HG03558 (cell line): ENCODE measurements at regions not wholly inside any gene's neighbourhood (a gene's known extent, or its start where the extent isn't known, plus 50 kb on each side); places are given as distances from the start of the nearest gene placed in this dataset.

ENCODE experiments used
- ATAC-seq: cut with Tn5 transposase; IDR thresholded peaks from one replicate; pipeline ENCODE4 v1.9.1; 2021; ENCODE audit warnings: moderate number of reproducible peaks; ENCODE audit not compliant: unreplicated experiment; ENCODE audit errors: extremely low read depth

DNA sequence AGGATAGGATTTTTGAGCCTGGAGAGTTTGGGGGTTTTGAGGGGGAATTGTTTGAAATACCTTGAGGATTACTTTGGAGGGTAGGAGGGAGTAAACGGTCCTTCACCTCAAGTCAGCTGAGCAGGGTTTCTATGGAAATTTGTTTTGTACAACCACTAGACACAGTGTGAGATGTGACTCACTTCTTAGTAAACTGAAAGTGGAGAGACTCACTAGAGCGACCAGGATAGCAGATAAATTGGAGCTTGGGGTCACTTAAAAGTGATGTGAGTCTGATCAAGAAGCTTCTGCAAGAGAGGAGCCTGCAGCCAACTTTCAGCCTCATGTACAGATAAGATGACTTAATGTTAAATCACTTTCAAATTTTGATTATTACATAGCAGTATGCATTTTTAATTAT is 1945.9 kb upstream of the NUDT12 start:
- ATAC-seq: no peak

DNA sequence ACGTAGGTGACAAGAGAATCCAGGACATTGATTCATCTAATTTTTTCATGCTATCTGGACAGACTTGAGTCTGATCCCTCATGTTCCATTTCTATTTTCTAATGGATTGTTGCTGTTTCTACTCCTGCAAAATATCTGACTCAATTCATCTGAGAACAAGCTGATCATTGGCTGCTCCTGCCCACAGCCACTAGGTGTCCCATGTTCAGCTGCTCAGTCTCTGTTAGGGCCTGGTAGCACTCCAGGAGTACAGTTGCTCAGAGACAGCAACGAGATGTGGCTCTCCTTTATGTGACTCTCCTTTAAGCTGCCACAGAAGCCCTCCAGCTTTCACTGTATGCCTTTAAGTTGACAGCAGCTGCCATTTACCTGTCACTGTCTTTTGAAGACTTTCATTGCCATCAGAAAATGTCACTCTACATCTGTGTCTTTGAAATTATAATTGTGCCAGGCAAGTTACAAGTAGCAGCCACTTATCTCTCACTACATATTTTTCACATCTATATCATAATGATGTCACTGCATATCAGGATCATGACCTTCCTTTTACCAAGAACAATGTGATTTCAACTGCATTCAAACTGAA is 1944.2 kb upstream of the NUDT12 start:
- ATAC-seq: no peak

DNA sequence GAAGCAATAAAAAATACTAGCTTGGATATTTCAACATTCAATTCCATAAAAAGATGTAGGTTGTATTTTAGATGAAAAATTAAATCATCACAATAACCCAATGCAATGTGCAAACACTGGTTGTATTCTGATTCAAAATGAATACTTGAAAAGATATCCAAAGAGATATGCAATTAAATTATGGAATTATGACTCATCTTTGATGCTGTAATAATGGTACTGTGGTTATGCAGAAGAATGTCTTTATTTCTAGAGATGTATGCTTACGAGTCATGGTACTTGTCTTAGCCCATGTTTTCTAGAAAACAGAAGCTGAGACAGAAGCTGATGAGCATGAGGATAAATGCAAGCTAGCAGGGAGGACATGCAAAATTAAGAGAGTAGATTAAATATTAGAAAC is 1941.4 kb upstream of the NUDT12 start:
- ATAC-seq: no peak

DNA sequence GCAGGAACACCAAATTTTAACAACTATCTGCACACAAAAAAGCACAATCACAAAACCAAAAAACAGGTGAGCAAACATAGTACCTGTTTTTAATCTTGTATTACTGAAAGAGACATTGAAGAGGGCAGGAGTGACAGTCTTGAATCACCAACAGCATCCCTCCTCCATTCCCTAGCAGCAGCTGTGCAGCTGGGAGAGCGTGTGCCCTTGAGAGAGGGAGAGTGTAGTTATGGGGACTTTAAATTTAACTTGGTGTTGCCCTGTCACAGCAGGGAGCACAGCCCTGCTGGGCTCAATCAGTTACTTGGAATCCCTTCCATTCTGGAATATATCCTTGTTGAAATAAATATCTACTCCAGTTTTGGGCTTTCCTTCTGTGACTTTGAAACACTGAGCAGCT is 1938.7 kb upstream of the NUDT12 start:
- ATAC-seq: no peak

DNA sequence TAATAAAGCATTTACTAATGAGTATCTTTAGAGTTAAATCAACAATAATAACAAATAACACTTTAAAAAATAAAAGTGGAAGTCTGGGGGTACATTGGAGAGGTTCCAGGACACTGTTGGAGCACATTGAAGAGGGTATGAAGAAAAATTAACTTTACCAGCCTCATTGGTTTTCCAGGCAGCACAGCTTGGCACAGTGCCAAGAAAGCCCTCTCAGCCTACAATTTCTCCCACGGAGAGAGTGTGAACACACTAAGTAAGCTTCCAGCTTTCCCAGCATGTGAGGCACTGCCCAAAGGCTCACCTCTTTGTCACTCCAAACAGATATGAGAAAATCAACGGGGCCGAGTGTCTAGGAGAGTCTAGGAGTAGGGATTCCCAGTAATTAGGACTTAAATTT is 1912.8 kb upstream of the NUDT12 start:
- ATAC-seq: no peak

DNA sequence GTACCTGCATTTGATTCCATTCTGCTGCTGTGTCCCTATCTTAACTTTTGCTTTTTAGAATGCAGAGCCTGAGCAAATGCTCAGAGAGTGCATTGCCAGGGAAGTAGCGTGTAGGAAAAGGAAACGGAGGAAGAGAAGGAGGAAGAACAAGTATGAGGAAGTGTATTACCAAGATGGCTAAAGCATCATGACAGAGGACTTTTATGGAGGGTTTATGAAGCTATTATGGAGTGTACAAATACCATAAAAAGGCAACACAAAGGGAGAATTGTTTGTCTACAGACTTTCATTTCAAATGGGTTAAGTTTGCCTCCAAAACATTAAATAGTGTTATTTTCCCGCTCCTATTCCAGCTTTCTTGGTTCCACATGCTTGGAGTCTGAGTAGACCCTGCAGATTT is 1899.8 kb upstream of the NUDT12 start:
- no peak for ATAC-seq

DNA sequence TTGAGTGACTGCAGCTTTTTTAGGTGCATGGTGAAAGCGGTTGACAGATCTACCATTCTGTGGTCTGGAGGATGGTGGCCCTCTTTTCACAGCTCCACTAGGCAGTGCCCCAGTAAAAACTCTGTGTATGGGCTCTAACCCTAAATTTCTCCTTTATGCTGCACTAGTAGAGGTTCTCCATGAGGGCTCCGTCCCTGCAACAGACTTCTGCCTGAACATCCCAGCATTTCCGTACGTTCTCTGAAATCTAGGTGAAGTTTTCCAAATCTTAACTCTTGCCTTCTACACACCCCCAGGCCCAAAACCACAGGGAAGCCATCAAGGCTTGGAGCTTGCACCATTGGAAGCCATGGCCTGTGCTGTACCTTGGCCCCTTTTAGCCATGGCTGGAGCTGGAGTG is 1898.1 kb upstream of the NUDT12 start:
- ATAC-seq: no peak

DNA sequence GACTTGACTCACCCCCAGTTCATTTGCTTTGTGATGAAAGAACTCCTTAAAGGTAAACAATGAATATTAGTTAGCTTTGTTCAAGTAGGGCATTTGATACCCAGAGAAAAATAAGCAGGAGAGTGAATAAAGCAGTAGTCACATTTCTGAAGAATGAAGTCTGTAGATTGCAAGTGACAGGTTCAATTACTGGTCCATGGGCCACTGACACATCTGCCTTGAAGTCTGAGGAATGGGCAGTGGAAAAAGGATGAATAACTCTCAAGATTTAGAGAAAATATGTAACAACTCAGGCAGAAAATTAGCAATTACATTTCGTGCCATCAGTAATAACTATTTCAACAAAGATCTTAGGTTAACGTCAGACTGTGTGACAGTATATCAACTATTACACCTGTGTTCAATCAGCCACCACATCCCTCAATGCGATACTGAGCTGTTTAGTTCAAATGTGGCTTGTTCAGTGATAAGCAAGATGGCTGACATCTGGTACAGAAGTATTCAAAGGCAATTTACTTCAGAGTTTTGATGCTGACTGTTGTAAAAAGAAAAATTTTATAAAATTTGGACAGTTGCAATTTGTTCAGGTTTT is 1890.7 kb upstream of the NUDT12 start:
- no peak for ATAC-seq

DNA sequence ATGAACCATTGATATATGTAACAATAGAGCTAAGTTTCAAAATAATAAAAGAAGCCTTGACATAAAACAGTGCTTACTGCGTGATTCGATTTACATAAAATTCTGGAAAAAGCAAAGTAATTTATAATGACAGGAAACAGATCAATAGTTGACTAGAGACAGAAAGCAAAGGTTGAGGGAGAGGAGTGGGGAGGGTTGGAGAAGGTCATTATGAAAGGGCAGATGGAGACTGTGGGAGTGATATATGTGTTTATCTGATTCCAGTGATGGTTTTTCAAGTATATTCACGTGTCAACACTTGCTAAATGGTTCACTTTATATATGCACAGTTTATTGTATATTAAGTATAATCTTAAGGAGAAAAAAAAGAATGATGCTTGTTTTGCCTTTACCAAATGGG is 1885.7 kb upstream of the NUDT12 start:
- ATAC-seq: no peak

DNA sequence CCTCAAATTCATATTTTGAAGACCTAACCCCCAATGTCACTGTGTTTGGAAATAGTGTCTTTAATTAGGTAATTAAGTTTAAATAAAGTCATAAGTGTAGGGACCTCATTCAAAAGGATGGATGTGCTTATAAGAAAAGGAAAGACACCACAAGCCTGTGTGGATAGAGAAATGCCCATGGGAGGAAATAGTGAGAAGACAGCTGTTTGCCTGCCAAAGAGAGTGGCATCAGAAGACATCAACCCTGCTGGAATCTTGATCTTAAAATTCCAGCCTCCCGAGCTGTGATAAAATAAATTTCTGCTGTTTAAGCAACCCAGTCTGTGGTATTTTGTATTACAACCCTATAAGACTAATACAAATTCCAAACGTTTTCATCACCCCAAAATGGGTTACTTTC is 1867.9 kb upstream of the NUDT12 start:
- ATAC-seq: no peak

DNA sequence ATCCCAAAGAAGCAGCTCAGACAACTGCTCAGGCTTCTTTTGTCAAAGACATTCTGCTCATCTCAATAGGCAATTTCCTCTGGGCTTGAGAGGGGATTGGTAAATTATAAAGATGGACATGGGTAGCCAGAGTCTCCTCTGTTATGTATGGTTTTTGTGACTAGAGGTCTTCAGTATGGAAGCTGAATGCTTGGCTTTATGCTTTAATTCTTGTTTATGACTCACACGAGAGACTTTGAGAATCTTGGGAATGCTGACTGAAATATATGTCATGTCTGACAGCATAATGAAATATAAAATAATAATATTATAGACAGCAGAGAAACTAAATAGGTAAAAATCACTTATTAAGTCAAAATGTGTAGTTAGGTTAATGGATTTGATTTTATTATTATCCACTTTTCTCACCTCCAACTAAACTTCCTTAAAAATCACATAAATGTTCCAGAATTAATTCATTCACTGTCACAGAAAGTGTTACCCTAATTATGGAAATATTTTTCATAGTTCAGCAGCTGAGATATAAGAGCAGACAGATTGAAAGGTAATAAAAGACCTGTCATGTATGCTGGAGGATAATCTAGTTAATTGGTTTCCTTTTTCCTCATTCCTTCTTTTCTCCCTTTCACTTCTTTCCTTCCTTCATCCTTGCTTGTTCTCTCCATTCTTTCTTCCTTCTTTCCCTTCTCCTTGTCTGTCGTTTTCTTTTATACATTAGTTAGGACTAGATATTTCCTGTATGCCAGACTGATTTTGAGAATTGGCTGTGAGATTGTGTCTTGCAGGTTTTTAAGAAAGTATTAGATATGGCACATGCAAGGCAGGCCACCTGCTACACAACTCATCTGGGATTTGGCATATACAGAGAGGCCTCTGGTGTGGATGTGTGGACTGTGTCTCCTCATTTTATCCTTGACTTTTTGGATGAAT is 1866.1 kb upstream of the NUDT12 start:
- ATAC-seq: no peak

DNA sequence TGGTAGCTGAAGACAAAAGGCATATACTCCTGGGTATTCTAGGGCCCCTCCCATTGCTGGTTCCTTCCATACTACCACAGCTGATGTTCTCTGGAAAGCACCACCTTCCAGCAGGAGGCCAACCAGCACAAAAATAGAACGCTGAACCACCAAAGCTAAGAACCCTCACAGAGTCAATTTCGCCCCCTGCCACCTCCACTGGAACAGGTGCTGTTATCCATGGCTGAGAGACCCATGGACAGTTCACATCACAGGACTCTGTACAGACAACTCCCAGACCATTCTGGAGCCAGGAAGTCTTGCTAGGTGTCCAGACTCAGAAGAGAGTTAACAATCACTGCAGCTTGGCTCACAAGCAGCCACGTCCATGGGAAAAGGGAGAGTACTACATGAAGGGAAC is 1851.5 kb upstream of the NUDT12 start:
- ATAC-seq: no peak

DNA sequence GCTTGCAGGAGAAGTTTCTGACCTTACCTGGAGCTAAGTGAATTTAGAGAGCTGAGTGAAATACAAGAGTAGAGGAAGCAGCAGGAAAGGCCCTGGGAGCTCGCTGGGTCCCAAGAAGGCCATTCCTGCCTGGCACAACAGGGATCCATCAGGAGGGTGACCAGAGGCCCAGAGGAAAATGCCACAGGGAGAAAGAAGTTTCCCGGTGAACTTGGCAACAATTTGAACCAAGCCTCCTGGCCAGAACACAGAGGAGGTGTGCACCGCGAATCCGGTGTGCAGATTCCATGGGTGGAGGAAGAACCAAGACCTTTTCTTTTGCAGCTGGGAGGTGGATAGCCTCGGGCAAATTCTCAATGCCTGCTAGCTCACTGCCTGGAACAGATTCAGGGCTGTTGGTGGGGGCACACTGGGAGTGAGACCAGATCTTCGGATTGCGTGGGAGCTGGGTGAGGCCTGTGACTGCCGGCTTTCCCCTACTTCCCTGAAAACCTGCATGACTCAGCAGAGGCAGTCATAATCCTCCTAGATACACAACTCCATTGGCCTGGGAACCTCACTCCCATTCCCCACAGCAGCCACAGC is 1850.9 kb upstream of the NUDT12 start:
- no peak for ATAC-seq

DNA sequence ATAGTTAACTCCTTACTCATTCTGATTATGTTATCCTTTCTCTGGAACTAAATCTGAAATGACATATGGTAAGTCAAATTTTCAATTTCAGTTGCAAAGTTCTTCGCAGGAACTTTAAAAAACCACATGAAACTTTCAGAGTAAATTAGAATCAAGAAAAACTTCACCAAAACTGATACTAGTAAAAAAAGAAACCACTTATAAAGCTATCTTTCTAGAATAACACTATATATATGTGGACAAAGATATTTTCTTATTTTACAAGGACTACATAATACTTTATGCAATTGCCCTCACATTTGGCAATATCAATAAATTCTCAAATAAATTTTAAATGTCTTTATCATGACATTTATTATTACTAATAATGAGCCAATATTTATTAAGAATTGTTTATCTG is 1847.1 kb upstream of the NUDT12 start:
- no peak for ATAC-seq

DNA sequence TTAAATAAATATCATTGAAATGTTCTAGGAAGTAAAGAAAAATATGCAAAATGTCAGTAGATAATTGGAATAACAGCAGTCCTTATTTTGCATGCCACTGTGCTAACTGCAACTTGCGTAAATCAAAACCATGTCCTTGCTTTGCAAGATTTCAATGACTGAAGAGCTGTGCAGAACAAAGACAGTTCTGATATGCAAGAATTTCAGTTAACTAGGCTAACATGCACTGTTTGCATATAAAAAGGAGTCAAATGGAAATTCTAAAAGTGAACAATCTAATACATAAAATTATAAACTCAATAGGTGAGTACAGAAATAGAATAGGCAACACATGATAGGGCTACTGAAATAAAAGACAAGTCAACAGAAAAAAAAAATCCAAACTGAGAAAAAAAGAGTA is 1844.6 kb upstream of the NUDT12 start:
- ATAC-seq: no peak

DNA sequence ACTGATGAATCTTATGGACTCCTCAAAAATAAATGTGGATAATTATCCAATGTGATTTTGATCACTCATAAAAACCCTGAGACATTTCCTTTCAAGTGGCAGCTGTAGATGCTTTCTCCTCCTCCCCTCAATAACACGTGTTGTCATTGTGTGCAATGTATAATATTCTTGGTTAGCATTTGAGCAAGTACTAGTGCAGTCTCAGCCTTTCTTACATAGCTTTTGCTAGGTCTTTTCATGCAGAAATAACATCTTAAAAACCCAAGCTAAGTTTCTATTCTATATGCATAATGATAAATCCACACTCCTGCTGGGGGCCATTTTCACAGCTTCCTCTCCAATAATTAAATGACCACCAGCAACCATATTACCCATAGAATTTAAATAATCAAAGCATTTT is 1835.2 kb upstream of the NUDT12 start:
- ATAC-seq: no peak

DNA sequence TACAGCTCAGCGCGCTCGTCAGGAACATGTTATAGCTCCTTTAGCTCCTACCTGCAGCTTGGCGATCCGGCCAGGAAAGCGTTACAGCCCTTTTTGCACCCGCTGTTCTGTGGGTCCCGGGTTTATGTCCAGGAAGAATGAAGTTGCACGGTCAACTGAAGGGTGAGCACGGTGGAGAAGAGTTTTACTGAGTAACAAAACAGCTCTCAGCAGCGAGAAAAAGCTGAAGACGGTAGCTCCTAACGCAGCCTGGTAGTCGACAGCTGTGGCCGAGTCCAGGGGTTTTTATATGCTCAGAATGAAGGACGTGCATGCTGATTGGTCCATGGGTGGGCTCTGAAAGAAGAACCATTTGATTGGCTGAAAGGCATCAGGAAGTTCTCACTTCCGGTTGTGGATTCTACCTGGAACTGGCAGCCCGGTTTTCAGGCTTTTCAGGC is 1830.1 kb upstream of the NUDT12 start:
- ATAC-seq: no peak

DNA sequence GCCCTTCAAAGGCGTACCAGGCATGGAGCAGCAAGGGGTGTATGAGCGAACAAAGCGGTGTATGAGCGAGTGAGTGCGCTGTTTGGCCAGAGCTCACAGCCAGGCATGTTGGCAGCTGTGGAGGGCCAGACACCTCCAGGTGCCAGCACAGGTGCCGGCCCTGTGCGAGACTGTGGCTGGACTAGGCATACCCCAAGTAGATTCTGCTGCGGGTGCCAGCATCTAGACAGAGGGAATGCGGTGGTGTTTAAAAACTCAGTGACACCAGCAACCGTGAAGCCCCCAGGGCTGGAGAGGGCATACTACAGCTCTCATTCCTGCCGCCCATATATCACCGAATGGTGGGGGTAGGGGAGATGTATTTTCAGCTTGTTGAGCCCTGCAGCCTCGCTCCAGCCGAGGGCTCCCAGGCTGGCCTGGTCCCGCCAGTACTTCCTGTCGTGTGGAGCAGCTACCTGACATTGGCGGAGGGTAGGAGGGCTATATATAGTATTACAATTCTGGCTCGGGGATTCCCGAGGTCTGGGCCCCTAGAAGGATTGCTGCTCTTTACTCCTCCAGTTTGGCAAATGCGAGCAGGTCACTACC is 1829.6 kb upstream of the NUDT12 start:
- ATAC-seq: no peak

DNA sequence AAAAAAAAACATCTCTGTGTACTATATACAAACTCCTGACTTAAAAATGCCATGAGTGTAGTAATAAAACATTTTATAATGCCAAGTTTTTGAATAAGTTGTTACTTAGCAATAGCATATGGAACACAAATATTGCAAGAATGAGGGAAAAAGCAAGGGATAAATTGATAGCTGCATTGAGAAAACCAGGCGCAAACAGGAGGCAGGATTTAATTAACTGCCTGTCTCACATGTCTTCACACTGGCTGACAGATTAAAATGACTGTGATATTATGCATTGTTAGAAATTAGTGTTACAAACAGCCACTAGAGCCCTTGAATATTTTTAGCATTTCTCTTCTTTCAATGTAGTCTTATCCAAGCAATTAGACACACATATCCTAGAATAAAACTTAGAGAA is 1817.5 kb upstream of the NUDT12 start:
- no peak for ATAC-seq

DNA sequence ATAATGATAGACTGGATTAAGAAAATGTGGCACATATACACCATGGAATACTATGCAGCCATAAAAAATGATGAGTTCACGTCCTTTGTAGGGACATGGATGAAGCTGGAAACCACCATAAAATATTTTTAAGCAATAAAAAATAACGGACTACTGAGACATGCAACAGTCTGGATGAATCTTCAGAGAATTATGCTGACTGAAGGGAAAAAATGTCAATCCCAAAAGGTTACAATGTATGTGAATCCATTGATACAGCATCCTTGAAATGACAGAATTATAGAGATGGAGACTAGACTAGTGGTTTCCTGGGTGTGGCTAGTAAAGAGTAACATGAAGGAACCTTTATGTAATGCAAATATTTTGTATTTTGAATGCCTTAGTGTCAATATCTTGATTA is 1808.6 kb upstream of the NUDT12 start:
- ATAC-seq: no peak
